ACC112 (cell line): ENCODE measurements at regions not wholly inside any gene's neighbourhood (a gene's known extent, or its start where the extent isn't known, plus 50 kb on each side); places are given as distances from the start of the nearest gene placed in this dataset.

Experiments used
- H2AFZ ChIP-seq: fragments of 200-600 bp; sonication (generic); one replicate; pipeline ENCODE4 v1.6.0; 2017; ENCODE audit warnings: antibody characterized with exemption, low read length; ENCODE audit not compliant: unreplicated experiment
- H3K27ac ChIP-seq: fragments of 200-600 bp; sonication (generic); 2 replicates; pipeline ENCODE4 v1.5.1; 2014; ENCODE audit warnings: low read depth, mild to moderate bottlenecking, antibody characterized with exemption, low read length, moderate library complexity
- H3K27me3 ChIP-seq: fragments of 200-600 bp; sonication (generic); 2 replicates; pipeline ENCODE4 v1.6.1; 2014; ENCODE audit warnings: mild to moderate bottlenecking, antibody characterized with exemption, low read length, moderate library complexity, mixed read lengths; ENCODE audit not compliant: insufficient read depth
- H3K36me3 ChIP-seq: fragments of 200-600 bp; sonication (generic); 2 replicates; pipeline ENCODE4 v1.6.1; 2016; ENCODE audit warnings: mild to moderate bottlenecking, antibody characterized with exemption, low read length, moderate library complexity, mixed read lengths; ENCODE audit not compliant: insufficient read depth
- H3K4me1 ChIP-seq: fragments of 200-600 bp; sonication (generic); one replicate; pipeline ENCODE4 v1.6.1; 2016; ENCODE audit warnings: low read length, mixed read lengths; ENCODE audit not compliant: insufficient read depth, unreplicated experiment, control insufficient read depth
- H3K4me3 ChIP-seq: fragments of 200-600 bp; sonication (generic); 2 replicates; pipeline ENCODE4 v1.5.1; 2014; ENCODE audit warnings: mild to moderate bottlenecking, low read depth, low read length
- H3K79me2 ChIP-seq: fragments of 200-600 bp; sonication (generic); one replicate; pipeline ENCODE4 v1.6.0; 2016; ENCODE audit warnings: low read length; ENCODE audit not compliant: control insufficient read depth, unreplicated experiment, insufficient read depth

- no peak overlapping the region for H2AFZ ChIP-seq
- H3K4me3 ChIP-seq: no peak overlapping the region
- H3K79me2 ChIP-seq: no peaks in the 10 kb centered on the region
- H3K27me3 ChIP-seq: no peaks in the 10 kb centered on the region
- H3K36me3 ChIP-seq: no peaks in the 10 kb centered on the region
- no peaks in the 10 kb centered on the region for H3K4me1 ChIP-seq
- no peak overlapping the region for H3K27ac ChIP-seq
These were observed 473.6 kb downstream of the EPHA7 start for GRCh38 chr6:92945799-92946198.

- H3K4me3 ChIP-seq: no peak overlapping the region
- no peak overlapping the region for H2AFZ ChIP-seq
- no peaks in the 10 kb centered on the region for H3K27me3 ChIP-seq
- H3K27ac ChIP-seq: no peak overlapping the region
- H3K36me3 ChIP-seq: no peaks in the 10 kb centered on the region
- H3K79me2 ChIP-seq: no peaks in the 10 kb centered on the region
- no peaks in the 10 kb centered on the region for H3K4me1 ChIP-seq
These were observed 475.2 kb downstream of the EPHA7 start for GRCh38 chr6:92944132-92944531.

GRCh38 chr6:92942549-92942948 lies 476.8 kb downstream of the EPHA7 start:
- H2AFZ ChIP-seq: no peak overlapping the region
- no peaks in the 10 kb centered on the region for H3K36me3 ChIP-seq
- no peaks in the 10 kb centered on the region for H3K4me1 ChIP-seq
- no peaks in the 10 kb centered on the region for H3K27me3 ChIP-seq
- H3K4me3 ChIP-seq: no peak overlapping the region
- H3K79me2 ChIP-seq: no peaks in the 10 kb centered on the region
- H3K27ac ChIP-seq: no peak overlapping the region

GRCh38 chr6:92934625-92935024 lies 484.7 kb downstream of the EPHA7 start:
- H3K36me3 ChIP-seq: no peaks in the 10 kb centered on the region
- H2AFZ ChIP-seq: no peak overlapping the region
- H3K4me3 ChIP-seq: no peak overlapping the region
- H3K27ac ChIP-seq: no peak overlapping the region
- no peaks in the 10 kb centered on the region for H3K27me3 ChIP-seq
- H3K4me1 ChIP-seq: no peaks in the 10 kb centered on the region
- no peaks in the 10 kb centered on the region for H3K79me2 ChIP-seq

GRCh38 chr6:92930171-92930570 lies 489.2 kb downstream of the EPHA7 start:
- no peaks in the 10 kb centered on the region for H3K79me2 ChIP-seq
- H3K27me3 ChIP-seq: no peaks in the 10 kb centered on the region
- H3K36me3 ChIP-seq: no peaks in the 10 kb centered on the region
- H3K27ac ChIP-seq: no peak overlapping the region
- H3K4me1 ChIP-seq: no peaks in the 10 kb centered on the region
- no peak overlapping the region for H2AFZ ChIP-seq
- H3K4me3 ChIP-seq: no peak overlapping the region

GRCh38 chr6:92922216-92922806 lies 497.0 kb downstream of the EPHA7 start:
- H3K27ac ChIP-seq: no peak overlapping the region
- H3K36me3 ChIP-seq: no peaks in the 10 kb centered on the region
- H3K27me3 ChIP-seq: no peaks in the 10 kb centered on the region
- H3K4me3 ChIP-seq: no peak overlapping the region
- no peaks in the 10 kb centered on the region for H3K79me2 ChIP-seq
- no peaks in the 10 kb centered on the region for H3K4me1 ChIP-seq
- no peak overlapping the region for H2AFZ ChIP-seq

- H3K36me3 ChIP-seq: no peaks in the 10 kb centered on the region
- no peak overlapping the region for H3K4me3 ChIP-seq
- H3K4me1 ChIP-seq: no peaks in the 10 kb centered on the region
- no peak overlapping the region for H2AFZ ChIP-seq
- H3K27ac ChIP-seq: no peak overlapping the region
- H3K27me3 ChIP-seq: no peaks in the 10 kb centered on the region
- H3K79me2 ChIP-seq: no peaks in the 10 kb centered on the region
These were observed 503.9 kb downstream of the EPHA7 start for GRCh38 chr6:92915466-92915865.

- no peaks in the 10 kb centered on the region for H3K4me1 ChIP-seq
- H3K4me3 ChIP-seq: no peak overlapping the region
- H2AFZ ChIP-seq: no peak overlapping the region
- no peaks in the 10 kb centered on the region for H3K36me3 ChIP-seq
- H3K27me3 ChIP-seq: no peaks in the 10 kb centered on the region
- no peak overlapping the region for H3K27ac ChIP-seq
- H3K79me2 ChIP-seq: no peaks in the 10 kb centered on the region
These were observed 508.1 kb downstream of the EPHA7 start for GRCh38 chr6:92911301-92911700.

- H3K4me1 ChIP-seq: no peaks in the 10 kb centered on the region
- no peak overlapping the region for H2AFZ ChIP-seq
- H3K79me2 ChIP-seq: no peaks in the 10 kb centered on the region
- H3K27ac ChIP-seq: no peak overlapping the region
- no peaks in the 10 kb centered on the region for H3K36me3 ChIP-seq
- no peak overlapping the region for H3K4me3 ChIP-seq
- no peaks in the 10 kb centered on the region for H3K27me3 ChIP-seq
These were observed 508.7 kb downstream of the EPHA7 start for GRCh38 chr6:92910646-92911045.

- no peak overlapping the region for H3K27ac ChIP-seq
- no peaks in the 10 kb centered on the region for H3K79me2 ChIP-seq
- no peak overlapping the region for H3K4me3 ChIP-seq
- H3K4me1 ChIP-seq: no peaks in the 10 kb centered on the region
- H2AFZ ChIP-seq: no peak overlapping the region
- H3K27me3 ChIP-seq: no peaks in the 10 kb centered on the region
- no peaks in the 10 kb centered on the region for H3K36me3 ChIP-seq
These were observed 513.0 kb downstream of the EPHA7 start for GRCh38 chr6:92906385-92906784.

GRCh38 chr6:92893741-92894140 lies 525.6 kb downstream of the EPHA7 start:
- H3K36me3 ChIP-seq: no peaks in the 10 kb centered on the region
- H3K4me3 ChIP-seq: no peak overlapping the region
- H3K79me2 ChIP-seq: no peaks in the 10 kb centered on the region
- no peaks in the 10 kb centered on the region for H3K27me3 ChIP-seq
- no peaks in the 10 kb centered on the region for H3K4me1 ChIP-seq
- H2AFZ ChIP-seq: no peak overlapping the region
- H3K27ac ChIP-seq: no peak overlapping the region
